GM18951 (cell line): ENCODE measurements at regions not wholly inside any gene's neighbourhood (a gene's known extent, or its start where the extent isn't known, plus 50 kb on each side); places are given as distances from the start of the nearest gene placed in this dataset.
"Not testable (repeated sequence)": the region's sequence is repeated elsewhere in the genome, so short reads cannot be mapped to it uniquely, and the experiment has no call there.

Experiments used
- POLR2A ChIP-seq: IDR thresholded peaks from 4 replicates; pipeline ENCODE4 v1.6.1; 2011; ENCODE audit warnings: mild to moderate bottlenecking; ENCODE audit not compliant: insufficient read length, insufficient read depth; ENCODE audit errors: extremely low read depth
- in situ Hi-C: fragments of 300-500 bp; cut with MboI; formaldehyde crosslinking; loops from one replicate; pipeline ENCODE4 v1.12.0; 2022; ENCODE audit warnings: low sequenced_read_pairs, mixed read lengths, inconsistent platforms; ENCODE audit not compliant: unreplicated experiment

- in situ Hi-C loops = no loop called here
- TF ChIP-seq POLR2A = no peak
Observed at GRCh38 chr2:8433390-8433789, 248.5 kb upstream of the ID2 start.

- no peak for TF ChIP-seq POLR2A
- in situ Hi-C loops = no loop called here
Observed at GRCh38 chr2:8435608-8436007, 246.2 kb upstream of the ID2 start.

- TF ChIP-seq POLR2A = no peak
Observed at GRCh38 chr2:8436585-8436984, 245.3 kb upstream of the ID2 start.

GRCh38 chr2:8437228-8437948 is 244.5 kb upstream of the ID2 start:
- in situ Hi-C loops = no loop called here

More at GRCh38 chr2:8436585-8436984, 245.3 kb upstream of the ID2 start:
- in situ Hi-C loops = no loop called here

DNA sequence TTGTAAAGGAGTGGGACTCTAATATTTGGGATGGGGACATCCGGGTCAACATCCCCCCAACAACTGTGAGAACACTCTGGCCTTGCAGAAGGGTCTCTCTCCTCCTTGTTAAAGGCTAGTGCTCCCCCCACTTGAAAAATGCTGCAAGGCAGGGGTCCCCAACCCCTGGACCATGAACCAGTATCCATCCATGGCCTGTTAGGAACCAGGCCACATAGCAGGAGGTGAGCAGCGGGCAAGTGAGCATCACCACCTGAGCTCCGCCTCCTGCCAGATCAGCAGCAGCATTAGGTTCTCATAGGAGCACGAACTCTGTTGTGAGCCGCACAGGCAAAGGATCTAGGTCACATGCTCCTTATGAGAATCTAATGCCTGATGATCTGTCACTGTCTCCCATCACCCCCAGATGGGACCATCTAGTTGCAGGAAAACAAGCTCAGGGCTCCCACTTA is 243.9 kb upstream of the ID2 start:
- in situ Hi-C loops = no loop called here
- TF ChIP-seq POLR2A = no peak

More at GRCh38 chr2:8437228-8437948, 244.5 kb upstream of the ID2 start:
- TF ChIP-seq POLR2A = no peak

- no peak for TF ChIP-seq POLR2A
- in situ Hi-C loops = no loop called here
Observed at GRCh38 chr2:8438476-8438875, 243.4 kb upstream of the ID2 start.

DNA sequence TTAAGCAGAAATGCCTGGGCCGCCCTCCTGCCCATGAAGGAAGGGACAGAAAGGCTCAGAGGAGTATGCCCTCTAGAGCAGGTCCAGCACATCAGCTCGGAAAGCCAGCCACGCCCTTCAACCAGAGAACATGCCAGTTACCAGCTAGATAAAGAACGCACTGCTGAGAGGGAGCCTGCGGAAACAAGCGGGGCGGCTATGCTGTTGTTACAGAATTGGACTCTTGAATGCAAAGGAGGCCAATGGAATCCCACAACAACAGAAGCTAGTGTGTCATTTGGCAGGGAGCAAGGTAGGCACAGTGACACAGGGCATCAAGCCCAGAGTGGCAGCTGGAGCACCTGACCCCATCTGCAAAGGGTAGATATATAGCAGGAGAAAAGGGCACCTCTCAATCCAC is 242.9 kb upstream of the ID2 start:
- in situ Hi-C loops = no loop called here
- no peak for TF ChIP-seq POLR2A

DNA sequence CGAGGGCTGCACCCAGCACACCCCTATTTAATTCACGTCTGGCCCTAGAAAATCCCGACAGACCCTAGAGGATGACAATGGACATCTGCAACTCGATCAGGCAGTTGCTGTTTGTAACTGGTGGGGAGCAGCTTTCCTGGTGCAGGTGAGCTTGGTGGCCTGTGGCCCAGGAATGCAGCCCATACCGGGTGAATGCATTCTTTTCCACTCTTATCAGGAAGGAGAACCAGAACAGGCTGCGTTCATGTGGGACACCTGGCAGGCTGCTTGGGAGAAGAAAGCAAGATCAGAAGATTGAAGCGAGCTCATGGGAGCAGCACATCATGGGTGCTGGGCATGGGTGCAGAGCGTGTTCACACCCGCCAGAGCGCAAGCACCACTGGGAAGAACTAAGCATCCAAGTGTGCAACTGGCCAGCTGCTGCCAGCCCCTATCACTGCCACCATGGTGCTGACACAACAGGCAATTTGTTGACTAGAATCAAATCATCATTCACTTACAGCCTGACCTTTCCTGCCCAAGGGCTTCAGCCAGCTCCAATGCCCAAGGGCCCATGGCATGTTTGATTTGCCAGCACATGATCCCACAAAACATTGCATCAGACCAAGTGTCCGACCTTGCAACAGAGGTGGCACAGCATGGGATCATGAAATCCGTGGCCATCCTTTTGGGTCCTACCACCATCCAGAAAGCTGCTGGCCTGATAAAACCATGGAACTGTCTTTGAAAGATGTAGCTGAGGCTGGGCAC is 241.7 kb upstream of the ID2 start:
- in situ Hi-C loops = no loop called here
- TF ChIP-seq POLR2A = no peak

- in situ Hi-C loops = no loop called here
- TF ChIP-seq POLR2A = no peak
Observed at GRCh38 chr2:8441371-8441770, 240.5 kb upstream of the ID2 start.

GRCh38 chr2:8441986-8442385 is 239.9 kb upstream of the ID2 start:
- in situ Hi-C loops = no loop called here
- no peak for TF ChIP-seq POLR2A

GRCh38 chr2:8442833-8443486 is 238.9 kb upstream of the ID2 start:
- no peak for TF ChIP-seq POLR2A
- in situ Hi-C loops = no loop called here

GRCh38 chr2:8445580-8445979 is 236.3 kb upstream of the ID2 start:
- in situ Hi-C loops = no loop called here

DNA sequence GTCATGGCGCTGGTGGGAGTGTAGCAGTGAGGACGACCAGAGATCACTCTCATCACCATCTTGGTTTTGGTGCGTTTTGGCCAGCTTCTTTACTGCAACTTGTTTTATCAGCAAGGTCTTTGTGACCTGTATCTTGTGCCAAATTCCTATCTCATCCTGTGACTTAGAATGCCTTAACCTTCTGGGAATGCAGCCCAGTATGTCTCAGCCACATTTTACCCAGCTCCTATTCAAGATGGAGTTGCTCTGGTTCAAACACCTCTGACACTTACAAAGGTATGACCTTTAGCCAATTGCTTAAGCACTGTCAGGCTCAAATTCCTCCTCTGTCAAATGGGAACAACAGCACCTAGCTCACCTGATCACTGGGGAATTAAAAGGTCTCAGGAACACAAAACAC is 235.1 kb upstream of the ID2 start:
- in situ Hi-C loops = not testable (repeated sequence)

More at GRCh38 chr2:8445580-8445979, 236.3 kb upstream of the ID2 start:
- TF ChIP-seq POLR2A = no peak
